ENCODE measurements at regions not wholly inside any gene's neighbourhood (a gene's known extent, or its start where the extent isn't known, plus 50 kb on each side); places are given as distances from the start of the nearest gene placed in this dataset.

DNA sequence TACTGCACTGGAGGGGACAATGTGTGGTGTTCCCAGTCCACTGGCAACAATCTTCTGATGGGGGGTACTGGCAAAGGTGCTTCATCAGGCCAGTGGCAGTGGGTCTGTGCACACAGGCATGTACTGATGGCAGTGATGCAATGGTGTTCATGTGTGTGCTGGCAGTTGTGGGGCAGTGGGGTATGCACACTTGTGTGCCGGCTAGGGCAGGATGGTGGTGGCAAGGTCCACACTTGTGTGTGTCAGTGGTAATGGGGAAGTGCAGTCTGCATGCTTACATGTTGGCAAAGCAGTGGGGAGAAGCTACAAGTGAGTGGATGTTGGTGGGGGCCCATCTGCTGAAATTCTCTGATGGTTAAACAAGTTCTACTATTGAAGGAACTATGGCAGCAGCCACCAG lies 504.6 kb upstream of the ZNF462 start:
- no peaks in the 10 kb centered on the region for H3K4me1 ChIP-seq
- no peaks in the 10 kb centered on the region for H3K27me3 ChIP-seq
- WGBS, 2 donors (ENCODE audit: low coverage in 1 of 2), result 92% methylated on average over 1 of the region's 1 CpG; no CpG with 5 or more reads in 1 of the 2 donors
- intact Hi-C loops (cut with DNase I; ENCODE audit: low total_unique reads), result no loop called here
- TF ChIP-seq POLR2A (IDR thresholded peaks at IDR 0.05) (no peak), EP300 (IDR thresholded peaks at IDR 0.05; ENCODE audit: low read depth) (no peak), POLR2AphosphoS5 (IDR thresholded peaks at IDR 0.05) (no peak)
- TF ChIP-seq, protein P1, sequence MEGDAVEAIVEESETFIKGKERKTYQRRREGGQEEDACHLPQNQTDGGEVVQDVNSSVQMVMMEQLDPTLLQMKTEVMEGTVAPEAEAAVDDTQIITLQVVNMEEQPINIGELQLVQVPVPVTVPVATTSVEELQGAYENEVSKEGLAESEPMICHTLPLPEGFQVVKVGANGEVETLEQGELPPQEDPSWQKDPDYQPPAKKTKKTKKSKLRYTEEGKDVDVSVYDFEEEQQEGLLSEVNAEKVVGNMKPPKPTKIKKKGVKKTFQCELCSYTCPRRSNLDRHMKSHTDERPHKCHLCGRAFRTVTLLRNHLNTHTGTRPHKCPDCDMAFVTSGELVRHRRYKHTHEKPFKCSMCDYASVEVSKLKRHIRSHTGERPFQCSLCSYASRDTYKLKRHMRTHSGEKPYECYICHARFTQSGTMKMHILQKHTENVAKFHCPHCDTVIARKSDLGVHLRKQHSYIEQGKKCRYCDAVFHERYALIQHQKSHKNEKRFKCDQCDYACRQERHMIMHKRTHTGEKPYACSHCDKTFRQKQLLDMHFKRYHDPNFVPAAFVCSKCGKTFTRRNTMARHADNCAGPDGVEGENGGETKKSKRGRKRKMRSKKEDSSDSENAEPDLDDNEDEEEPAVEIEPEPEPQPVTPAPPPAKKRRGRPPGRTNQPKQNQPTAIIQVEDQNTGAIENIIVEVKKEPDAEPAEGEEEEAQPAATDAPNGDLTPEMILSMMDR (IDR thresholded peaks at IDR 0.05), result no peak
- in situ Hi-C loops (cut with MboI; ENCODE audit: low pct_ligation_motif_present in 1 of 4, low pct_unique_long_range_greater_than_20kb in 1 of 4, low sequenced_read_pairs in 3 of 4), result no loop called here
- DNase-seq, result no peak
- H3K4me3 ChIP-seq, result no peak overlapping the region
- H3K9me3 ChIP-seq, result no peaks in the 10 kb centered on the region
- H3K36me3 ChIP-seq, result no peaks in the 10 kb centered on the region
- no peak overlapping the region for H3K27ac ChIP-seq

DNA sequence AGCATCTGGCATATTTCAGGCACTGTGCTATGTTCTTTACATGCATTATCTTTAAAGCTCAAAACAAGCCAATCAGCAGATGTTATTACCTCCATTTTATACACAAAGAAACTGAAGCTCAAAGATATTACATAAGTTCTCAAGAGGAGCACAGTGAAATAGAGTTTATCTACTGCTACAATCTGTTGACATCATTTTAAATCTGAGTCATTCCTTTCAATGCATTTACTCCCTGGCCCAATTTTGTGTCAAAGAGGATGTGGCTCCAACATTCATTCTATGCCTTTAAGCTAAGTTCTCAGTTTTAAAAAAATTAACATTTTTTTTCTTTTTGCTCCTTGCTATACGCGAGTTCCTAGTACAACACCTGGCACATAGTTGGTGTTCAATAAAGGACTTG lies 486.3 kb upstream of the ZNF462 start:
- no peak overlapping the region for H3K4me3 ChIP-seq
- no peak for DNase-seq
- no peaks in the 10 kb centered on the region for H3K36me3 ChIP-seq
- H3K4me1 ChIP-seq, result no peaks in the 10 kb centered on the region
- TF ChIP-seq, protein P1 (IDR thresholded peaks at IDR 0.05), result no peak
- TF ChIP-seq POLR2A (IDR thresholded peaks at IDR 0.05) (no peak), EP300 (IDR thresholded peaks at IDR 0.05; ENCODE audit: low read depth) (no peak), POLR2AphosphoS5 (IDR thresholded peaks at IDR 0.05) (no peak)
- H3K27ac ChIP-seq, result no peak overlapping the region
- in situ Hi-C loops (cut with MboI; ENCODE audit: low pct_ligation_motif_present in 1 of 4, low pct_unique_long_range_greater_than_20kb in 1 of 4, low sequenced_read_pairs in 3 of 4), result no loop called here
- 91 to 96% methylated on average over 2 of the region's 2 CpGs for WGBS, 2 donors (ENCODE audit: low coverage in 1 of 2)
- intact Hi-C loops (cut with DNase I; ENCODE audit: low total_unique reads), result loop anchor here (10.0 kb wide), 1 partner anchor 182 kb away; no protein-coding TSS in a partner anchor
- H3K9me3 ChIP-seq, result peaks cover 0 to 5% of the 10 kb centered on the region in 2 donors
- H3K27me3 ChIP-seq, result no peaks in the 10 kb centered on the region

DNA sequence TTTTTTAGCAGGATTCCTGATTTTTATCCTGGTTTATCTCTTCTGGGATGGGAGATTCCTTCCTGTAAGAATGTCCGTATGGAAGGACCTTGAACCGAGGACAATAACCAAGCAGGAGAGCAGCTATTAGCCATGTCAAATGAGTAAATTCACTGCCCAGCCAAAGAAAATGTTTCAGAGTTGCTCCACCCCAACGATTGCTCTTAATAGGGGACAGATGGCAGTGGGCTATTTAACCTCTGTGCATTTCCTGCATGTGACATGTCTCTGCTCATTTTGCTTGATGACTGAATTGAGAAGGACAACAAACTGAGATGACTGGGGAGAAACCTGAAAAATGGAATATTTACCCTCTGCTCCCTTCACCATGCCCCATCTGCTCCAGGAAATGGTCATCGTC lies 479.9 kb upstream of the ZNF462 start:
- Histone ChIP-seq H3K36me3 (no peaks in the 10 kb centered on the region), H3K27ac (no peak overlapping the region), H3K9me3 (no peaks in the 10 kb centered on the region), H3K27me3 (no peaks in the 10 kb centered on the region), H3K4me1 (no peaks in the 10 kb centered on the region), H3K4me3 (no peak overlapping the region)
- intact Hi-C loops (cut with DNase I; ENCODE audit: low total_unique reads), result loop anchor here (10.0 kb wide), 1 partner anchor 1952 kb away; no protein-coding TSS in a partner anchor
- 70 to 76% methylated on average over 2 to 4 of the region's 4 CpGs for WGBS, 2 donors (ENCODE audit: low coverage in 1 of 2)
- DNase-seq, result no peak
- TF ChIP-seq POLR2A (IDR thresholded peaks at IDR 0.05), result no peak
- TF ChIP-seq POLR2AphosphoS5 (IDR thresholded peaks at IDR 0.05), result no peak
- no peak for TF ChIP-seq EP300 (IDR thresholded peaks at IDR 0.05; ENCODE audit: low read depth)
- TF ChIP-seq, protein P1 (IDR thresholded peaks at IDR 0.05), result no peak
- in situ Hi-C loops (cut with MboI; ENCODE audit: low pct_ligation_motif_present in 1 of 4, low pct_unique_long_range_greater_than_20kb in 1 of 4, low sequenced_read_pairs in 3 of 4), result no loop called here

DNA sequence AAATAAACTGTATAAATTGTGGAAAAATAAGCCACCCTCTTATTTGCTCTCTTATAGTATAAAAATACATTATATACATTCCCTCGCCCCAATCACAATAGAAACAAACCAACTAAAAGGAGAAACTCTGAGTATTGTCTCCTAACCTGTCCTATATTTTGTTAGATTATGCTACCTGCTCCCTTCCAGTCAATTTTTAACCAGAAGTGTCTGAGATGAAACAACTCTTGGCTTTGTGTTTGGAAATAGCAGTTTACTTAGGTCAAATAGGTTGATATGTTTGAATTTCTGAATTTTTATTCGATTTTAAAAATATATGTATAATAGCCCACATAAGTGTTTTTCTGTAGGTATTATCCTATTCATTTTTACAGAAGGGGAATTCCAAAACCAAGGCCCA lies 475.0 kb upstream of the ZNF462 start:
- H3K36me3 ChIP-seq, result no peaks in the 10 kb centered on the region
- in situ Hi-C loops (cut with MboI; ENCODE audit: low pct_ligation_motif_present in 1 of 4, low pct_unique_long_range_greater_than_20kb in 1 of 4, low sequenced_read_pairs in 3 of 4), result no loop called here
- H3K4me3 ChIP-seq, result no peak overlapping the region
- WGBS, 2 donors (ENCODE audit: low coverage in 1 of 2), result 70 to 84% methylated on average over 2 of the region's 2 CpGs
- DNase-seq, result no peak
- H3K9me3 ChIP-seq, result no peaks in the 10 kb centered on the region
- no peak overlapping the region for H3K27ac ChIP-seq
- no peaks in the 10 kb centered on the region for H3K4me1 ChIP-seq
- H3K27me3 ChIP-seq, result no peaks in the 10 kb centered on the region
- TF ChIP-seq POLR2AphosphoS5 (IDR thresholded peaks at IDR 0.05) (no peak), EP300 (IDR thresholded peaks at IDR 0.05; ENCODE audit: low read depth) (no peak), POLR2A (IDR thresholded peaks at IDR 0.05) (no peak)
- TF ChIP-seq, protein P1 (IDR thresholded peaks at IDR 0.05), result no peak
- intact Hi-C loops (cut with DNase I; ENCODE audit: low total_unique reads), result loop anchor here (10.0 kb wide), 1 partner anchor 1947 kb away; no protein-coding TSS in a partner anchor
